ENCODE measurements at regions not wholly inside any gene's neighbourhood (a gene's known extent, or its start where the extent isn't known, plus 50 kb on each side); places are given as distances from the start of the nearest gene placed in this dataset.
"Not testable (repeated sequence)": the region's sequence is repeated elsewhere in the genome, so short reads cannot be mapped to it uniquely, and the experiment has no call there.

DNA sequence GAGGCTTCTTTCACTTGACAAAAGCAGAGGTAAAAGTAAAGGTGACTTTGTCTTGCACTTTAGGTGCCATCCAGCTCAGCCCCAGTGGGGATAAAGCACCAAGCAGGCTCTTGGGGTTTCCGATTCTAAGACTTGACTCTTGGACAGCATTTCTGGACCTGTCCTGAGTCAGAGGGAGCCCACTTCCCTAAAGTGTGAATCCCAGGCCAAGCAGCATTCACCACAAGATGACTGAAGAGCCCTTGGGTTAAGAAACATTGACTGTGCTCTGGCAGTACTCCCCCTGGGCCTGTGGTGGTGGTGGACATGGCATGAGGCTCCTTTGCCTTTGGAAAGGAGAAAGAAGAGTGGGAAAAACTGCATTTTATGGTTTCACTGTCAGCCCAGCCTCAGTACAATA, 638.0 kb upstream of the VRK2 start:
- Histone ChIP-seq H3K27ac (no peak overlapping the region), H3K36me3 (no peaks in the 10 kb centered on the region), H3K27me3 (no peaks in the 10 kb centered on the region), H3K9me3 (peaks cover 0 to 19% (median 0%) of the 10 kb centered on the region in 3 donors), H3K4me1 (no peaks in the 10 kb centered on the region), H3K4me3 (no peak overlapping the region)
- TF ChIP-seq, protein P1, sequence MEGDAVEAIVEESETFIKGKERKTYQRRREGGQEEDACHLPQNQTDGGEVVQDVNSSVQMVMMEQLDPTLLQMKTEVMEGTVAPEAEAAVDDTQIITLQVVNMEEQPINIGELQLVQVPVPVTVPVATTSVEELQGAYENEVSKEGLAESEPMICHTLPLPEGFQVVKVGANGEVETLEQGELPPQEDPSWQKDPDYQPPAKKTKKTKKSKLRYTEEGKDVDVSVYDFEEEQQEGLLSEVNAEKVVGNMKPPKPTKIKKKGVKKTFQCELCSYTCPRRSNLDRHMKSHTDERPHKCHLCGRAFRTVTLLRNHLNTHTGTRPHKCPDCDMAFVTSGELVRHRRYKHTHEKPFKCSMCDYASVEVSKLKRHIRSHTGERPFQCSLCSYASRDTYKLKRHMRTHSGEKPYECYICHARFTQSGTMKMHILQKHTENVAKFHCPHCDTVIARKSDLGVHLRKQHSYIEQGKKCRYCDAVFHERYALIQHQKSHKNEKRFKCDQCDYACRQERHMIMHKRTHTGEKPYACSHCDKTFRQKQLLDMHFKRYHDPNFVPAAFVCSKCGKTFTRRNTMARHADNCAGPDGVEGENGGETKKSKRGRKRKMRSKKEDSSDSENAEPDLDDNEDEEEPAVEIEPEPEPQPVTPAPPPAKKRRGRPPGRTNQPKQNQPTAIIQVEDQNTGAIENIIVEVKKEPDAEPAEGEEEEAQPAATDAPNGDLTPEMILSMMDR (IDR thresholded peaks at IDR 0.05), result no peak
- no peak for TF ChIP-seq EP300 (IDR thresholded peaks at IDR 0.05)
- no peak for TF ChIP-seq POLR2AphosphoS5 (IDR thresholded peaks at IDR 0.05)
- no peak for TF ChIP-seq POLR2A (IDR thresholded peaks at IDR 0.05)
- no peak for ATAC-seq
- 89 to 100% methylated on average over 1 of the region's 1 CpG for WGBS, 2 donors (ENCODE audit: low coverage in 1 of 2)

DNA sequence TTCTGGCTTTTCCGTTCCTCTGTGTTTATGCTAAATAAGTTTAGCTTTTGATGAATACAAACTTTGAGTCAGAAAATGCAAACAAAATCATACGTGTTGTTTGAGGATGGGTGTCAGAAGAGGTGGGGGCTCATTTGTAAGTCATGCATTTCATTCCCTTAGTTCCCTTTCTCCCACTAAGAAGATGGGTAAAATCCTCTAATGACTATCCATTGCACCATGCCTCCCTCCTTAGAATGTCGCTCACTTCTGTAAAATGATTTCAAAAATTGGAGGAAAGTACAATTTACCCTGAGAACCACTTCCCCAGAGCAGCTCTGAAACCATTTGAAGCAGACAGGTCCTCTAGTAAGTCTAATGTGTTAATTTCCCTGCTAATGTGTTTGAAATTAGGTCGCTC, 629.6 kb upstream of the VRK2 start:
- WGBS, 2 donors (ENCODE audit: low coverage in 1 of 2), result 46 to 54% methylated on average over 4 of the region's 4 CpGs
- H3K27me3 ChIP-seq, result no peaks in the 10 kb centered on the region
- no peaks in the 10 kb centered on the region for H3K36me3 ChIP-seq
- H3K27ac ChIP-seq, result no peak overlapping the region
- no peak overlapping the region for H3K4me3 ChIP-seq
- H3K4me1 ChIP-seq, result no peaks in the 10 kb centered on the region
- TF ChIP-seq POLR2AphosphoS5 (IDR thresholded peaks at IDR 0.05) (no peak), EP300 (IDR thresholded peaks at IDR 0.05) (no peak)
- no peak for ATAC-seq
- peaks cover 0 to 20% (median 0%) of the 10 kb centered on the region in 3 donors for H3K9me3 ChIP-seq

GRCh38 chr2:57418859-57419346, 627.7 kb upstream of the VRK2 start:
- H3K4me3 ChIP-seq, H3K9me3 ChIP-seq, H3K4me1 ChIP-seq, H3K27me3 ChIP-seq, H3K36me3 ChIP-seq, H3K27ac ChIP-seq, ATAC-seq: not testable (repeated sequence)
- no CpG with 5 or more reads among the region's 14 CpGs for WGBS, 2 donors (ENCODE audit: low coverage in 1 of 2)

- H3K4me3 ChIP-seq, result no peak overlapping the region
- no peaks in the 10 kb centered on the region for H3K36me3 ChIP-seq
- no peak overlapping the region for H3K27ac ChIP-seq
- WGBS, 2 donors (ENCODE audit: low coverage in 1 of 2), result 73 to 100% methylated on average over 1 of the region's 1 CpG
- no peaks in the 10 kb centered on the region for H3K9me3 ChIP-seq
- H3K4me1 ChIP-seq, result no peaks in the 10 kb centered on the region
- TF ChIP-seq POLR2AphosphoS5 (IDR thresholded peaks at IDR 0.05) (no peak), POLR2A (IDR thresholded peaks at IDR 0.05) (no peak), EP300 (IDR thresholded peaks at IDR 0.05) (no peak)
- TF ChIP-seq, protein P1 (IDR thresholded peaks at IDR 0.05), result no peak
- H3K27me3 ChIP-seq, result no peaks in the 10 kb centered on the region
- no peak for ATAC-seq
These were observed 616.8 kb upstream of the VRK2 start for GRCh38 chr2:57429831-57430230.

DNA sequence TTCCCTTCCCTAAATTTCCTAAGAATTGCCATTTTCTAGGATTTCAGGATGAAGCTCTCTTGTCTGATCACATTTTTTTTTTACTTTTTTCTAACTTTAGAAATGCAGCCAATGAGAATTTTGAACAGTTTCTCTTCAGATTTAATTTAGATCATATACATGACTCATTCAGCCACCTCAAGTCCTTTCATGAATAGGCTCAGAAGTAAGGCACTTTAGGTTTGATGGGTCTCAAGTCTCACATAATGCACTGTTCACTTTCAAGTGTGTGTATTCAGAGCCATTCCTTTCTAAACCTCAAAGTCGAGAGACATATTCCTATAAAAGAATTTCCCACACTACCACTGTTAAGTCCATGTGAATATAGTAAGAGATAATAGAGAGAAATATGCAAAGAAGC, 614.1 kb upstream of the VRK2 start:
- Histone ChIP-seq H3K4me1 (no peaks in the 10 kb centered on the region), H3K4me3 (no peak overlapping the region), H3K9me3 (no peaks in the 10 kb centered on the region), H3K36me3 (no peaks in the 10 kb centered on the region), H3K27me3 (no peaks in the 10 kb centered on the region), H3K27ac (no peak overlapping the region)
- TF ChIP-seq, protein P1 (IDR thresholded peaks at IDR 0.05), result no peak
- TF ChIP-seq EP300 (IDR thresholded peaks at IDR 0.05) (no peak), POLR2AphosphoS5 (IDR thresholded peaks at IDR 0.05) (no peak), POLR2A (IDR thresholded peaks at IDR 0.05) (no peak)
- 10 to 13% methylated on average over 1 of the region's 1 CpG for WGBS, 2 donors (ENCODE audit: low coverage in 1 of 2)
- ATAC-seq, result no peak

GRCh38 chr2:57434441-57434840, 612.2 kb upstream of the VRK2 start:
- H3K9me3 ChIP-seq, result no peaks in the 10 kb centered on the region
- TF ChIP-seq POLR2A (IDR thresholded peaks at IDR 0.05) (no peak), POLR2AphosphoS5 (IDR thresholded peaks at IDR 0.05) (no peak), EP300 (IDR thresholded peaks at IDR 0.05) (no peak)
- TF ChIP-seq, protein P1 (IDR thresholded peaks at IDR 0.05), result no peak
- ATAC-seq, result no peak
- no peak overlapping the region for H3K4me3 ChIP-seq
- H3K27ac ChIP-seq, result no peak overlapping the region
- 66 to 77% methylated on average over 2 of the region's 2 CpGs for WGBS, 2 donors (ENCODE audit: low coverage in 1 of 2)
- no peaks in the 10 kb centered on the region for H3K27me3 ChIP-seq
- H3K36me3 ChIP-seq, result no peaks in the 10 kb centered on the region
- H3K4me1 ChIP-seq, result no peaks in the 10 kb centered on the region
